GM12891 (cell line): ENCODE measurements at regions not wholly inside any gene's neighbourhood (a gene's known extent, or its start where the extent isn't known, plus 50 kb on each side); places are given as distances from the start of the nearest gene placed in this dataset.
"Not testable (repeated sequence)": the region's sequence is repeated elsewhere in the genome, so short reads cannot be mapped to it uniquely, and the experiment has no call there.

Source experiments
- DNase-seq: peaks from one replicate; pipeline ENCODE4 v3.0.0; 2011; ENCODE audit warnings: low spot score; ENCODE audit not compliant: insufficient read length
- FAIRE-seq: peaks from 2 replicates; lab custom pipeline; 2011; peaks lifted over from hg19 to GRCh38; lab: Jason Lieb, UNC
- PAX5 ChIP-seq: IDR thresholded peaks from 2 replicates; pipeline ENCODE4 v1.6.1; 2011; ENCODE audit warnings: low read length, moderate library complexity, mild to moderate bottlenecking; ENCODE audit not compliant: insufficient read depth, severe bottlenecking
- POLR2A ChIP-seq: IDR thresholded peaks from 2 replicates; pipeline ENCODE4 v1.6.1; 2011; ENCODE audit warnings: low read depth, low read length, control low read depth
- POLR2AphosphoS5 ChIP-seq: IDR thresholded peaks from 2 replicates; pipeline ENCODE4 v1.6.1; 2011; ENCODE audit warnings: low read depth, low read length, control low read depth
- POU2F2 ChIP-seq: IDR thresholded peaks from 2 replicates; pipeline ENCODE4 v1.6.1; 2011; ENCODE audit warnings: low read depth, mild to moderate bottlenecking, control low read depth, low read length, moderate library complexity
- SPI1 ChIP-seq: IDR thresholded peaks from 2 replicates; pipeline ENCODE4 v1.6.1; 2011; ENCODE audit warnings: low read depth, low read length, control low read depth
- TAF1 ChIP-seq: IDR thresholded peaks from 2 replicates; pipeline ENCODE4 v1.6.1; 2011; ENCODE audit warnings: low read depth, low read length, control low read depth

DNA sequence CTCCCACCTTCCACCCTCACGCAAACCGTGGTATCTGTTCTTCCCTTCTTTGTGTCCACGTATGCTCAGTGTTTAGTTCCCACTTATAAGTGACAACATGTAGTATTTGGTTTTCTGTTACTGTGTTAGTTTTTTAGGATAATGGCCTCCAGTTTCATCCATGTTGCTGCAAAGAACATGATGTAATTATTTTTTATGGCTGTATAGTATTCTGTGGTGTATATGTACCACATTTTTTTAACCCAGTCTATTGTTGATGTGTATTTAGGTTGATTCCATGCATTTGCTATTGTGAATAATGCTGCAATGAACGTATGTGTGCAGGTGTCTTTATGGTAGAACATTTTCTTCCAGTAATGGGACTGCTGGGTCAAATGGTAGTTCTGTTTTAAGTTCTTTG is 228.1 kb downstream of the FBXO8 start:
- DNase-seq (no peak), FAIRE-seq (no peak)
- no peak for TF ChIP-seq POLR2A
- no peak for TF ChIP-seq POLR2AphosphoS5
- TF ChIP-seq TAF1 = no peak
- no peak for TF ChIP-seq SPI1
- TF ChIP-seq POU2F2 = no peak
- TF ChIP-seq PAX5 = no peak

DNA sequence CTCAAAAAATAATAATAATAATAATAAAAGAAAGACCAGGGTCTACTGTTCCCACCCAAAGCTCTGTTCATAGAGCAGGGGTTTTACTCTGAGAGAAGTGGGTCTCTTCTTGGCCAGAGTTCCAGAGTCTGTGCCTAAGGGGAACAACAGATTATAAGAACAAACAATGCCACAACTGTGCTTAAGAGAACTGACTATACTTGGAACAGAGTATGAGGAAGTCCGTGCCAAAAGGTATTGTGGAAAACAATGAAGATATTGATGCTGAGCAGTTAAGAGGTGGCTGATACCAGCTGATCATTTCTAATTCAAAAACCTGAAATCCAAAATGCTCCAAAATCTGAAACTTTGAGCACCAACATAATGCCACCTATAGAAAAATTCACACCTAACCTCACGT is 229.6 kb downstream of the FBXO8 start:
- DNase-seq = no peak
- TF ChIP-seq PAX5 (no peak), POLR2AphosphoS5 (no peak), SPI1 (no peak), POLR2A (no peak), POU2F2 (no peak), TAF1 (no peak)

DNA sequence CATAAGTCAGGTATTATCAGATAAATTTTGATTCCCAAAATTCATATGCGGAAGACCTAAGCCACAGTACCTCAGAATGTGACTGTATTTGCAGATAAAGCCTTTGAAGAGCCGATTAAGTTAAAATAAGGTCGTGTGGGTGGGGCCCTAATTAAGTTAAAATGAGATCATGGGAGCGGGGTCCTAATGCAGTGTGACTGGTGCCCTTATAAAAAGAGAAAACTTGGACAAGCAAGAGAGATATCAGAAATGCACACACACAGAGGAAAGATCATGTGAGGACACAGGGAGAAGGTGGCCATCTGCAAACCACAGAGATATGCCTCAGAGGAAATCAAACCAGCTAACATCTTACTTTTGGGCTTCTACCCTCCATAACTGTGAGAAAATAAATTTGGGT is 236.1 kb downstream of the FBXO8 start:
- DNase-seq (no peak), FAIRE-seq (no peak)
- no peak for TF ChIP-seq PAX5

More for the DNA sequence above, 229.6 kb downstream of the FBXO8 start:
- no peak for FAIRE-seq

DNA sequence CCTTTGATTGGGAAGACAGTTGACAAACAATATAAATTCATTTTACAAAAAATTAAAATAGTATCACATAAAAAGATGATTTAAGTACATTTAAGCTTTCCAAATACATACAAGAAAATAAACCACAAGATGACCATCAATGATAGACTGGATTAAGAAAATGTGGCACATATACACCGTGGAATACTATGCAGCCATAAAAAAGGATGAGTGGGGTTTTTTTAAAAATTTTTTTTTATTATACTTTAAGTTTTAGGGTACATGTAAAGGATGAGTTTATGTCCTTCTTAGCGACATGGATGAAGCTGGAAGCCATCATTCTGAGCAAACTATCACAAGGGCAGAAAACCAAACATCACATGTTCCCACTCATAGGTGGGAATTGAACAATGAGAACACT is 237.6 kb downstream of the FBXO8 start:
- not testable (repeated sequence) for FAIRE-seq, DNase-seq

DNA sequence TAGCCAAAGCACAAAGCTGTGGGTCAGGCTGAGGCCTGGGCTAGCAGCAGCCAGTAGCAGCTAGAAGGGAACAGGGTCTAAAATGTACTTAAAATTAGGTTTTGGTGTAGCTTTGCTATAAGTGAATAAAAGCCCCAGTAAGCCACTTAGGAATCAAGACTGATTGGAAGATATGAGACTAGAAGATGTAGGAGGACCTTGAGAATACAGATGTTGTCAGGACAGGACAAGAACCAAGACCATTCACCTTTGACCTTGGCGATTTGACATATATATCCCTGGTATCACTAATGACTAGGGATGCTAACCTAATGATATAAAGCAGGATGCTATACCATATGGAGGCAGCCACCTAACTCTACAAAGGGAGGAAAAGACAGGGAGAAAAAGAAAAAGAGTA is 238.1 kb downstream of the FBXO8 start:
- TF ChIP-seq SPI1 = no peak
- TF ChIP-seq POLR2A = no peak
- TF ChIP-seq POLR2AphosphoS5 = no peak
- no peak for TF ChIP-seq TAF1
- TF ChIP-seq POU2F2 = no peak
- no peak for TF ChIP-seq PAX5
- DNase-seq (no peak), FAIRE-seq (no peak)

DNA sequence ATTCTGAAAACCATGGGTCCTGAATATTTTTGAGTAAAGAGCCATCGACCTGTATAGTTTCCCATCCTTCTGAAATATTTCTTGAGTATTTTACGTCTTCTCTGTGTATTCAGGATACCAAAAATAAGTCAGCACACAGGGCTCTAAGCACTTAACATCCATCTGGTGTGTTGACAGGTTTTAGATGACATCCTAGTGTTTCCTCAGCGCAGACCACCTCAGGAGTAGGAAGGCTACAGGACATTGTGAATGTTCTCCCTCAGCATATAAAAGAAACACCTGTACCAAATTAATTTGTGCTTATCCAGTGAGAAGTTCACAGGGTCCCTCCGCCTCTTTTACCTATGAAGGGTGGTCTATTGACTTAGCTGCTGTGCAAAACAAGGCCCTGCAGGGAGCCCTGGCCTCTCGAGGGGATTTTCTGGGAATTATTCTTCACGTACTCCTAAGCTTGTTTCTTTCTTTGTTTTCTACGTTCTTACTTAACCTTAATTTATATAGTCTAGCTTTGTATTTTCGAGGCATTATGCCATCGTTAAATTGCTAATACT is 241.8 kb downstream of the FBXO8 start:
- no peak for TF ChIP-seq POLR2A
- TF ChIP-seq POU2F2 = no peak
- no peak for TF ChIP-seq POLR2AphosphoS5
- TF ChIP-seq SPI1 = no peak
- no peak for TF ChIP-seq TAF1
- no peak for TF ChIP-seq PAX5
- FAIRE-seq (no peak), DNase-seq (no peak)

DNA sequence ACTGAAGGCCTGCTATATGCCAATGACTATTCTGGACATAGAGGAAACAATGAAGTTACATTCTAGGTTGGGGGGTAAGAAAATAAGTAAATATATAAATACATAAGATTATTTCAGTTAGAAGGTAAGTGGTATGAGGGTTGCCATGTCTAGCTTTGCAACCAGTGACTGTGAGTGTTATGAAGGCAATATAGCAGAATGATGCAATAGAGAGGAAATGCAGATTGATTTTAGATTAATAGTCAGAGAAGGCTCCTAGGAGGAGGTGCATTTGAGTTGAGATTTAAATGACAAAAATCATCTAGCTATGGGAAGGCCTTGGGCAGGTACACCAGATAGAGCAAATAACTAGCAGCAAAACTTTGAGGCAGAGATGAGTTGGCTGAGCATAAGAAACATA is 243.2 kb downstream of the FBXO8 start:
- FAIRE-seq (no peak), DNase-seq (no peak)
- TF ChIP-seq POU2F2 (no peak), TAF1 (no peak), SPI1 (no peak), POLR2AphosphoS5 (no peak), PAX5 (no peak), POLR2A (no peak)

DNA sequence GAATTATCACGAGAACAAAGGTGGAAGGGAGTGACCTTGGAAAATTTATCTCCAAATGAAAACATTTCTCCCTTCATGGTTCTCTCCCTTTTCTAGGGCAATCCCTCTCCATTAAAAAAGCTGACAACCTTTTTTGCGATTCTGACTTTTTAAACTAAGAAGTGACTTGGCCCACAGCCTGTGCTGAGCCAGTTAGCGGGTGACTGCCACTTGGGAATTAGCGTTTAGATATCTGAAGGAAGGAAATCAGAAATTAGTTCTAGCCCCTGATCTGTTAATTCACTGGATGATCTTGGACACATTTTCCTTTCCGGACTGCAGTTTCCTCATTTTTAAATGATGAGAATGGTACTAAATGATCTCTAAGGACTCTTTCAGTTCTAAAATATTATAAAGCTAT is 245.0 kb downstream of the FBXO8 start:
- no peak for FAIRE-seq
- TF ChIP-seq TAF1 (no peak), SPI1 (no peak), POLR2AphosphoS5 (no peak), POU2F2 (no peak), PAX5 (no peak), POLR2A (no peak)
- DNase-seq = no peak

DNA sequence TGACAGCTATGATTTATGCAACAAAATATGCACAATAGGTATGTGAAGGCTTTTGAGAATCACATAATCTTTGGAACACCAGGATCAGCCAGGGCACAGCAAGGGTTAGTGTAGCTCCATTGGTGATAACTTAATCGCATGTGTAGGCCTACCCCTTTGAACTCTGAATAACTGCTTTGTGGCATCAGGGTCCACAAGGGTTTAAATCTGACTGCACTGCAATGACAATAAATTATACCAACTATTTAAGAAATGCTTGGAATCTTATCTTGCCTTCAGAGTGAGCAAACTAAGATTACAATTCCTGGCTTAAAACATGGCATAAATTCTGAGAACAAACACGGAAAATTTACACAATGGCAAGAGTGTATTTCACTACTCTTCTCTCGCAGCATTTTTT is 245.8 kb downstream of the FBXO8 start:
- DNase-seq = no peak
- TF ChIP-seq POLR2AphosphoS5 (no peak), POU2F2 (no peak), SPI1 (no peak), POLR2A (no peak), TAF1 (no peak), PAX5 (no peak)
- no peak for FAIRE-seq

DNA sequence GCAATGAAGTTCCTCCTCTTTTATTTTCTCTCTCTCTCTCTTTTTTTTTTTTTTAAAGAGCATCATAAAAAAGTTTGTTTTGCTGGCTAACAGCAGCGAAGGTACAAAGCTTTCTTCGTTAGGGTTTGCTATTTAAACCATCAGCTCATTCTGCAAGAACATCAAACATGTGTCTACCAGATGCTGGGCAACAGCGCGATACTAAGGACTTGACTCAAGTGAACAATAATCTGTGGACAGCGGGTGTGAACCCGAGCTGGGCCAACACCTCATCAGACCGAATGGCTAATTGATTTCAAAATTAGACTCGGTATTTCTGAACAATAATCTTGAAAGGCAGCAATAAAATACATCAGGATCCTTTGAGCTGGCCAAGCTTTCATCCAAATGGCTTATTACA is 246.4 kb downstream of the FBXO8 start:
- FAIRE-seq (no peak), DNase-seq (no peak)
- TF ChIP-seq POLR2A (no peak), POLR2AphosphoS5 (no peak), TAF1 (no peak), PAX5 (no peak), POU2F2 (no peak), SPI1 (no peak)

DNA sequence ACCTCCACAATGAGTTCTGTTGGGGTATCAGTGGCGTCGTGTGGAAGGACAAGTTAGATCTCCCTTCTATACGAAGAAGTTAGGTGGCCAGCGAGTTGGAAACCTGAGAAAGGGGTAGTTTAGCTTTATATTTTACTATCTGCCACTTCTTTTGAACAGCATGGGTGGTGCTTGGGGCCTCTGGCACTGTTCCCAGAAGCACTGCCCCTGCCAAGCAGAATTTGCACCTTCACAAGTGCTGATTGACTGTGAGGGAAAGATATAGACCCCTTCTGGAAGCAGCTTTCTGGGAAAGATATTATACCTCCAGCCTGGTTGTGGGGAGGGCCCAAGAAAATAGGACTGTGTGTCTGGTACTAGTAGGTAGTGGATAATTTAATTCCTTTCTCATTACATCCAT is 246.9 kb downstream of the FBXO8 start:
- no peak for DNase-seq
- TF ChIP-seq PAX5 (no peak), SPI1 (no peak), POU2F2 (no peak), TAF1 (no peak), POLR2A (no peak), POLR2AphosphoS5 (no peak)
- no peak for FAIRE-seq

DNA sequence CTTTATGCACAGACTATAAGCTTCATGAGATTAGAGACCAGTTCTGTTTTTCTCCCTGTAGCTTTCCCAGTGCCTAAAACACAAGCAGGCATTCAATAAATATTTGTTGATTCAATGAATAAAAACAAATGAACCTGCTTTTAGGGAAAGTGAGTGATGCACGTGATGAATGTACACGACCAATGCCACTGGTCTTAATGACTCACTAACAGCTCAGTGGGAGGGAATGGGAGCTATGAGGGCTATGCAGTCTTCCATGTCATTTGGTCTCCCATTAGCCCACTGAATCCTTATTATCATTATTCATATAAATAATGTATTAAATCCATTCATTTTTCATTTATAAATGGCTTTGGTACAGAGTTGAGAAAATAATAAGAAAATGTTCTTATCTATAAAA is 247.4 kb downstream of the FBXO8 start:
- no peak for TF ChIP-seq POLR2AphosphoS5
- no peak for TF ChIP-seq SPI1
- no peak for TF ChIP-seq POU2F2
- no peak for TF ChIP-seq POLR2A
- TF ChIP-seq PAX5 = no peak
- TF ChIP-seq TAF1 = no peak
- no peak for DNase-seq
- no peak for FAIRE-seq
